ENCODE measurements at regions not wholly inside any gene's neighbourhood (a gene's known extent, or its start where the extent isn't known, plus 50 kb on each side); places are given as distances from the start of the nearest gene placed in this dataset.

DNA sequence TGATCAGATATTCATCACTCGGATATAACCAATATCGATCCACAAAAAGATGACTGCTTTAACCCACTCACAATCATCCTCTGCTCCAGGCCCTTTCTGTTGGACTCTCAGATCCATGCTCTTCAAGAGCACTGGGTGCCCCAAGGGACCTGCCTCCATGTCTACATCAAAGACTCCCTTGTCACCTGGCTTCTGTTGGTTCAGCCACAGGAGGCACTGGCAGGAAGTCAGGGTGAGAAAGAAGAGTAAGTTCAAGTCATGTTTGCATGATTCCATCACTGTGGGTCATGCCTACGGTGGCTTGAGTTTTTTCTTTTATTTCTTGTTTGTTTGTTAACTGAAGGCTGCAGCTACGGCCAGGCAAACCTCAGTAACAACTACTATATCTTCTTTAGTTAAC is 243.3 kb downstream of the ADGRG6 start:
- Histone ChIP-seq H3K36me3 (ENCODE audit: low read depth) (no peaks in the 10 kb centered on the region), H3K9me3 (no peaks in the 10 kb centered on the region), H3K4me1 (ENCODE audit: low read depth) (no peaks in the 10 kb centered on the region), H3K4me3 (no peak overlapping the region)
- DNase-seq (no peak), ATAC-seq (no peak)
- TF ChIP-seq, protein P1, sequence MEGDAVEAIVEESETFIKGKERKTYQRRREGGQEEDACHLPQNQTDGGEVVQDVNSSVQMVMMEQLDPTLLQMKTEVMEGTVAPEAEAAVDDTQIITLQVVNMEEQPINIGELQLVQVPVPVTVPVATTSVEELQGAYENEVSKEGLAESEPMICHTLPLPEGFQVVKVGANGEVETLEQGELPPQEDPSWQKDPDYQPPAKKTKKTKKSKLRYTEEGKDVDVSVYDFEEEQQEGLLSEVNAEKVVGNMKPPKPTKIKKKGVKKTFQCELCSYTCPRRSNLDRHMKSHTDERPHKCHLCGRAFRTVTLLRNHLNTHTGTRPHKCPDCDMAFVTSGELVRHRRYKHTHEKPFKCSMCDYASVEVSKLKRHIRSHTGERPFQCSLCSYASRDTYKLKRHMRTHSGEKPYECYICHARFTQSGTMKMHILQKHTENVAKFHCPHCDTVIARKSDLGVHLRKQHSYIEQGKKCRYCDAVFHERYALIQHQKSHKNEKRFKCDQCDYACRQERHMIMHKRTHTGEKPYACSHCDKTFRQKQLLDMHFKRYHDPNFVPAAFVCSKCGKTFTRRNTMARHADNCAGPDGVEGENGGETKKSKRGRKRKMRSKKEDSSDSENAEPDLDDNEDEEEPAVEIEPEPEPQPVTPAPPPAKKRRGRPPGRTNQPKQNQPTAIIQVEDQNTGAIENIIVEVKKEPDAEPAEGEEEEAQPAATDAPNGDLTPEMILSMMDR (IDR thresholded peaks at IDR 0.05) = no peak
- intact Hi-C loops (cut with DNase I, micrococcal nuclease) = no loop called here

DNA sequence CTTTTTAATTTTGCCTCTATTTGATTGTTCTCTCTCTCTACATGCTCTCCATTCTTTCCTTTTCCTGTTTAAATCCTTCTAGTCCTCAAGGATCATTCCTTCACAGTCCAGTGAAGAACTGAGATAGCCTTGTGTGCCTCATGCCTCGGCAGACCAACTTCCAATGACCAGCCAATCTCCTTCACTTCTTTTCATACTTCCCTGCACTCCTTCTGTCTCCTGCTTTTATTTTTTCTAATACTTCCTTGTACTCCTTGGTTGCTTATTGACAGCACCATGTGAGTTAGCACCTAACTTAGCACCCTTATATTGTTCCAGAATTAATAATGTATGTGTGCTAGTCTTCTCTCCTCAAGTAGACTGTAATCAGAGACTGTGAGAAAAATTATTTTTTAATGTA is 246.8 kb downstream of the ADGRG6 start:
- DNase-seq (no peak), ATAC-seq (no peak)
- H3K36me3 ChIP-seq (ENCODE audit: low read depth) = no peaks in the 10 kb centered on the region
- TF ChIP-seq, protein P1 (IDR thresholded peaks at IDR 0.05) = no peak
- no peaks in the 10 kb centered on the region for H3K9me3 ChIP-seq
- H3K4me3 ChIP-seq = no peak overlapping the region
- intact Hi-C loops (cut with DNase I, micrococcal nuclease) = no loop called here
- no peaks in the 10 kb centered on the region for H3K4me1 ChIP-seq (ENCODE audit: low read depth)

DNA sequence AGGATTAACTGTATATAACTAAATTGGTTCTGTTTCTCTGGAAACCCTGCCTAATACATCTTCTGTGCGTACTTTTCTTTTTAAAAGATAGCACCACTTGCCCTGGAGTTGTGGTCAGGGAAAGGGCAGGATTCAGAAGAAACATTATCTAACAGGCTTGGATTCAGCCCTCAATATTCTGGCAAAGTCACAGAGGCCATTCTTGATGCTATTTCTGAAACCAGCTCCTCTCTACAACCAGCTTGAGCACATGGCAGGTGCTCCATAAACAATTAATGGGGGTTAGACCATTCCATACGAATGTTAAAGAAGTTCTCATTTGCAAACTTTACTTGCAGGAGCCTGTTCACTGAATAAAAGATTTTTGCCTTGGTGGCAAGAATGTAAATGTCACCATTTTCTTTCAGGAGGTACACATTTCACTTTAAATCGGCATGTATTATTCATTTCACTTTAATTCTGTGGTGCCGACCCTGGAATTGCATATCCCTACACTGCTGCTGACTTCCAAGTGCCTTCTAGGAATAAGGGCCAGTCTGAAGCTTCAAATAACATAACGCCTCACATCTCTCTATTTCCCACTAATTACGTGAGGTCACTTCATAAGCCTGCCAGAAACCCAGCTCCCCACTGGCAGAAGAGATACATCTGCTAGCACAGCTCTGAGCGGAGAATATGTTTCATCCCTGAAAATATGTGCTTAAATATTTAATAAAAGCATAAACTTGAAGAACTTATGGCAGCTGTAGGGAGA is 248.7 kb downstream of the ADGRG6 start:
- Histone ChIP-seq H3K4me1 (ENCODE audit: low read depth) (no peaks in the 10 kb centered on the region), H3K9me3 (no peaks in the 10 kb centered on the region), H3K36me3 (ENCODE audit: low read depth) (no peaks in the 10 kb centered on the region), H3K4me3 (no peak overlapping the region)
- intact Hi-C loops (cut with DNase I, micrococcal nuclease) = no loop called here
- no peak for DNase-seq
- TF ChIP-seq, protein P1 (IDR thresholded peaks at IDR 0.05) = no peak
- no peak for ATAC-seq

DNA sequence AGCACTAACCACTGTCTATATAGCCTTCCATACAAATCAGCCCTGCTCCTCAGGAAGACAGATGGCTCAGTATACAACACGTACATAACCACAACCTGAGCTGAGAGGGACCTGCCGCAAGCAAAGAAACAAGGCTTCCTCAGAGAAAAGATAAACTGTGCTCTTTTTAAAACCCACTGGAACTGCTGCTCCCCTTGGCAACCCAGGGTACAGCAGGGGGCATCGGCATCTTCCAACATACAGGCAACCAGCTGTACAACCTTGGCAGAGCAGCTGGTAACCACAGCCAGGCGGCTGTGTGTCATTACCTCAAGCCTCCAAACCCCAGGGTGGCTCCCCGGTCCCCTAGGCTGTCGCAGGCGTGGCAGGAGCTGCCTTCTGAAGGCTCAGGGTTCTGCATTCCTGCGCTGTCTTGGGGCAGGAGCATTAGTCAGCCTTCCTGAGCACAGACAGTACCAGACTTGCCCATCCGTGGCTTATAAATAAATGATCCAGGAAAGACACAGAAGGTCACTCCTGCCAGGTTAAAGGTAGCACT is 249.5 kb downstream of the ADGRG6 start:
- Histone ChIP-seq H3K4me3 (no peak overlapping the region), H3K4me1 (ENCODE audit: low read depth) (no peaks in the 10 kb centered on the region), H3K36me3 (ENCODE audit: low read depth) (no peaks in the 10 kb centered on the region), H3K9me3 (no peaks in the 10 kb centered on the region)
- intact Hi-C loops (cut with DNase I, micrococcal nuclease) = no loop called here
- DNase-seq (no peak), ATAC-seq (no peak)
- TF ChIP-seq, protein P1 (IDR thresholded peaks at IDR 0.05) = no peak

DNA sequence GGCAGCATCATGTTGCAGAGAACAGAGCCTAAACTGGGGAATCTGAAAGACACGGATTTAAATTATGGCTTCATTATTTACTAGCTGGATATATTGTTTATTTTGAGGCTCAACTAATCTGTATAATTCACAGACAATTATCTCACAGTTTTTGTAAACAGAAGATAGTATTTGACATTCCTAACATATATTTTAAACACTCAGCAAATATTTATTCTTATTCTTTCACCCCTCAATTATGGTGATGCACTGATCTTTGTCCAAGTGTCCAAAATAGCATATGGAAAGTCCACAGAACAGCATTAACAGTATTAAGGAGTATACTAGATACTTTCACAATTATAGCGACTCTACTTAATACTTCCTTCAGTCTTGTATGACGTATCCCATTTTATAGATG is 257.0 kb downstream of the ADGRG6 start:
- H3K9me3 ChIP-seq = no peaks in the 10 kb centered on the region
- H3K36me3 ChIP-seq (ENCODE audit: low read depth) = no peaks in the 10 kb centered on the region
- ATAC-seq (no peak), DNase-seq (no peak)
- H3K4me3 ChIP-seq = no peak overlapping the region
- TF ChIP-seq, protein P1 (IDR thresholded peaks at IDR 0.05) = no peak
- intact Hi-C loops (cut with DNase I, micrococcal nuclease) = no loop called here
- no peaks in the 10 kb centered on the region for H3K4me1 ChIP-seq (ENCODE audit: low read depth)

Data from mucosa of descending colon (tissue), 3 donors.